Nephron (organoid): ENCODE measurements at regions not wholly inside any gene's neighbourhood (a gene's known extent, or its start where the extent isn't known, plus 50 kb on each side); places are given as distances from the start of the nearest gene placed in this dataset.

Experiments used
- H3K27ac Mint-ChIP-seq, 3 experiments: 2 replicates each; pipeline ENCODE4 v1.8.0; 2020; ENCODE audit warnings: mixed read lengths in 3 of 3, mild to moderate bottlenecking in 2 of 3, moderate library complexity in 1 of 3
- H3K27me3 Mint-ChIP-seq: 2 replicates; pipeline ENCODE4 v1.8.0; 2021; ENCODE audit warnings: low read depth, mild to moderate bottlenecking, moderate library complexity, mixed read lengths
- H3K36me3 Mint-ChIP-seq: 2 replicates; pipeline ENCODE4 v1.8.0; 2020; ENCODE audit warnings: low read depth, mixed read lengths
- H3K4me1 Mint-ChIP-seq: 2 replicates; pipeline ENCODE4 v1.8.0; 2020; ENCODE audit warnings: mixed read lengths
- H3K4me3 Mint-ChIP-seq, 3 experiments: 2 replicates each; pipeline ENCODE4 v1.8.0; 2020; ENCODE audit warnings: mild to moderate bottlenecking in 3 of 3, mixed read lengths in 3 of 3, moderate library complexity in 2 of 3
- H3K9me3 Mint-ChIP-seq: 2 replicates; pipeline ENCODE4 v1.8.0; 2020; ENCODE audit warnings: mixed read lengths
- TF ChIP-seq, protein P1 (sequence below), 3 experiments: fragments of 200-600 bp; sonication (generic); IDR thresholded peaks; one replicate each; pipeline ENCODE4 v1.5.0; 2021; ENCODE audit warnings: antibody characterized with exemption in 3 of 3; ENCODE audit not compliant: unreplicated experiment in 3 of 3

DNA sequence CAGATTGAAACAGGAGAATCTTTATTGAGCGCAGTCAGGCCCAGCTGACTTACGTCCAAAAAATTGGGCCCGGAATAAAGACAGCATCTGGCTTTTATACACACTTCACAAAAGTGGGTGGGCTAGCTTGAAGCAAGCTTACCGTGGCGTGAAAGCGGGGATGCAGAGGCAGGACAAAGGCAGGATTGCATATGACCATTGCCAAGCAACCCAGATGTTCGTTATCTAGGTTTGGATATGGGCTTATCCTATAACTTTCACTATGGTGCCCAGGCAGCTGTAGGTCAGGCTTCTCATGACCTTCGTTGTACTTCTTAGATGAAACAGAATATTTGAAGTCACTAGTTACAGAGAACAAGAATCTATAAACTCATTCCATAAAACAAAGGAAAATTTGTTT is 1575.6 kb upstream of the RAG2 start:
- H3K4me1 Mint-ChIP-seq = no peaks in the 10 kb centered on the region
- TF ChIP-seq, protein P1, sequence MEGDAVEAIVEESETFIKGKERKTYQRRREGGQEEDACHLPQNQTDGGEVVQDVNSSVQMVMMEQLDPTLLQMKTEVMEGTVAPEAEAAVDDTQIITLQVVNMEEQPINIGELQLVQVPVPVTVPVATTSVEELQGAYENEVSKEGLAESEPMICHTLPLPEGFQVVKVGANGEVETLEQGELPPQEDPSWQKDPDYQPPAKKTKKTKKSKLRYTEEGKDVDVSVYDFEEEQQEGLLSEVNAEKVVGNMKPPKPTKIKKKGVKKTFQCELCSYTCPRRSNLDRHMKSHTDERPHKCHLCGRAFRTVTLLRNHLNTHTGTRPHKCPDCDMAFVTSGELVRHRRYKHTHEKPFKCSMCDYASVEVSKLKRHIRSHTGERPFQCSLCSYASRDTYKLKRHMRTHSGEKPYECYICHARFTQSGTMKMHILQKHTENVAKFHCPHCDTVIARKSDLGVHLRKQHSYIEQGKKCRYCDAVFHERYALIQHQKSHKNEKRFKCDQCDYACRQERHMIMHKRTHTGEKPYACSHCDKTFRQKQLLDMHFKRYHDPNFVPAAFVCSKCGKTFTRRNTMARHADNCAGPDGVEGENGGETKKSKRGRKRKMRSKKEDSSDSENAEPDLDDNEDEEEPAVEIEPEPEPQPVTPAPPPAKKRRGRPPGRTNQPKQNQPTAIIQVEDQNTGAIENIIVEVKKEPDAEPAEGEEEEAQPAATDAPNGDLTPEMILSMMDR (IDR thresholded peaks at IDR 0.05; ENCODE audit: unreplicated experiment in 3 of 3) = no peak

DNA sequence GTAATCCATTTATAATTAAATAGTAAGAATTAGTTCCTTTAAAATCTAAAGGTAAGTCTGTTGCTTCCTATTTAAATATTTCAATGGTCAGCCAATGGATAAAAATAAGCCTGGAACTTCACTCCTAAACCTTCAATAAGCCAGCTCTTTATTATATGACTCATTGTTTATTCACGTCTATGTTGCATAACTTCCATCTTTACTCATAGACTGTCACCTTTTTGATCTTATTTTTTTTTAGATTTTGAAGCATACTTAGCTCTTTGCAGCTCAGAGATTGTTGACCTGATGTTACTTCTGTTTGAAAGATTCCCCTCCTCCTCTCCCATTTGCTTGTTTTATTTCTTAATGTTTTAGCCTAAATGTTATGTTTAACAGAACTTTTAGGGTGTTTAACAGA is 1571.2 kb upstream of the RAG2 start:
- no peak overlapping the region for H3K27ac Mint-ChIP-seq
- TF ChIP-seq, protein P1 (IDR thresholded peaks at IDR 0.05; ENCODE audit: unreplicated experiment in 3 of 3) = no peak

More for the DNA sequence above, 1575.6 kb upstream of the RAG2 start:
- no peak overlapping the region for H3K4me3 Mint-ChIP-seq
- no peak overlapping the region for H3K27ac Mint-ChIP-seq
- H3K27me3 Mint-ChIP-seq = no peaks in the 10 kb centered on the region
- H3K9me3 Mint-ChIP-seq = no peaks in the 10 kb centered on the region
- no peaks in the 10 kb centered on the region for H3K36me3 Mint-ChIP-seq

DNA sequence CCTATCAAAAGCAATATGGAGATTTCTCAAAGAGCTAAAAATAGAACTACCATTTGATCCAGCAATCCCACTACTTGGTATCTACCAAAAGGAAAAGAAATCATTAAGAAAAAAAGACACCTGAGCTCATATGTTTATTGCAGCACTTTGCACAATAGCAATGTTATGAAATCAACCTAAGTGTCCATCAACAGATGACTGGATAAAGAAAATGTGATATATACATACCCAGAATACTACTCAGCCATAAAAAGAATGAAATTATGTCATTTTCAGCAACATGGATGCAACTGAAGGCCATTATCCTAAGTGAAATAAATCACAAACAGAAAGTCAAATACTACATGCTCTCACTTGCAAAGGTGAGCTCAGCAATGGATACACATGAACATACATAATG is 1565.5 kb upstream of the RAG2 start:
- Mint-ChIP-seq H3K4me3 (no peak overlapping the region), H3K27me3 (no peaks in the 10 kb centered on the region), H3K27ac (no peak overlapping the region), H3K36me3 (no peaks in the 10 kb centered on the region), H3K4me1 (no peaks in the 10 kb centered on the region), H3K9me3 (peaks cover 20% of the 10 kb centered on the region)
- TF ChIP-seq, protein P1 (IDR thresholded peaks at IDR 0.05; ENCODE audit: unreplicated experiment in 3 of 3) = no peak

More for the DNA sequence above, 1571.2 kb upstream of the RAG2 start:
- H3K9me3 Mint-ChIP-seq = peaks cover 15% of the 10 kb centered on the region
- no peaks in the 10 kb centered on the region for H3K36me3 Mint-ChIP-seq
- H3K4me1 Mint-ChIP-seq = no peaks in the 10 kb centered on the region
- no peaks in the 10 kb centered on the region for H3K27me3 Mint-ChIP-seq
- H3K4me3 Mint-ChIP-seq = no peak overlapping the region

DNA sequence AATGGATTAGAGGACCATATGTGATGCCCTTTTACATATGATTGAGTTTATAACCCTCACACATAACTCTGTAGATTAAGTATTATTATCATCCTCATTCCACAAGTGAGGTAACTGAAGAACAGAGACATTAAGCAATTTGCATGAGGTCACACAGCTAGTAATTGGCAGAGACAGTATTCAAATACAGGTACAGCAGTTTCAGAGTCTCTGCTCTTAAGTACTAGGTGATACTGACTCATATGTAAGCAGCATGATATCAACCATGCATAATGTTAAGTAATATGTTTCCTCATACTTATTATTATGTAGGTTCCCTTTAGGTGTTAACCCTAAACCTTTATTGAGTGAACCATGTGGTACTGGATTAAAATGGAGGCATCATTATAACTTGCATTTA is 1562.4 kb upstream of the RAG2 start:
- H3K27me3 Mint-ChIP-seq = no peaks in the 10 kb centered on the region
- H3K4me1 Mint-ChIP-seq = no peaks in the 10 kb centered on the region
- H3K9me3 Mint-ChIP-seq = peaks cover 9% of the 10 kb centered on the region
- H3K27ac Mint-ChIP-seq = no peak overlapping the region
- TF ChIP-seq, protein P1 (IDR thresholded peaks at IDR 0.05; ENCODE audit: unreplicated experiment in 3 of 3) = no peak
- H3K4me3 Mint-ChIP-seq = no peak overlapping the region
- H3K36me3 Mint-ChIP-seq = no peaks in the 10 kb centered on the region

DNA sequence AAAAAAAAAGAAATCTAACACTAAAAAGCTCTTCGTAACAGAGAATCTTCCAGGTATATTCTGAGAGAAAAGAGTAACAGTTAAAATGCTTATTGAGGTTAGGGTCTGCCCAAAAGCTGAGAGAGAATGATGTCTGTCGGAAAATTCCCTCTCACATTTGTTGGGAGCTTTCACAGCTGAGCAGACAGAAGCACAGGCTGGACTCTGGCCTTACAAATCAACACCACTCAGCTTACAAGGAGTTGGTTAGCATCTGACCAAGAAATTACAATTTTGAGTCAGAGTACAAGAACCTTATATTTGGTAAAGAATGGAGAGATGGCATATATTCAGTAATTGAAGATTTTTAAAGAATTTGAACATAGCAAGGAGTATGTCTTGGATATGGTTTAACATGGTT is 1561.0 kb upstream of the RAG2 start:
- H3K4me3 Mint-ChIP-seq = no peak overlapping the region
- H3K27me3 Mint-ChIP-seq = no peaks in the 10 kb centered on the region
- H3K36me3 Mint-ChIP-seq = no peaks in the 10 kb centered on the region
- H3K27ac Mint-ChIP-seq = no peak overlapping the region
- TF ChIP-seq, protein P1 (IDR thresholded peaks at IDR 0.05; ENCODE audit: unreplicated experiment in 3 of 3) = no peak
- no peaks in the 10 kb centered on the region for H3K4me1 Mint-ChIP-seq
- peaks cover 5% of the 10 kb centered on the region for H3K9me3 Mint-ChIP-seq

DNA sequence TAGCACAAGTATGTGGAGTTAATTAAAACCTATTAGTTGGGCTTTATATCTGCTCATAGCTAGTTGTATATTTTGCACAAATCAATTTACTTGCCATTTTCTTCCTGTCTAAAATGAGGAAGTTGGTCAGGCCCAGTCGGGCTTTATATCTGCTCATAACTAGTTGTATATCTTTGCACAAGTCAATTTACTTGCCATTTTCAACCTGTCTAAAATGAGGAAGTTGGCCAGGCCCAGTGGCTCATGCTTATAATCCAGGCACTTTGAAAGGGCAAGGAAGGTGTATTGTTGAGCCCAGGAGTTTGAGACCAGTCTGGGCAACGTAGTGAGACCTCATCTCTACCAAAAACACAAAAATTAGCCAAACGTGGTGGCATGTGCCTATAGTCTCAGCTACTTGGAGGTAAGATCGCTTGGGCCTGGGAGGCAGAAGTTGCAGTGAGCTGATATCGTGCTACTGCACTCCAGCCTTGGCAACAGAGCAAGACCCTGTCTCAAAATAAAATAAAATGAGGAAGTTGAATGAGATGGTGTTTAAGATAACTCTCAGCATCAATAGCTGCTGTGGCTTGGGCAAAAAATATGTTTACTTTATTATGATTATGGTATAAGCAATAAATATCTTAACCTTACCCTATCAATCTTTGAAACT is 1558.6 kb upstream of the RAG2 start:
- Mint-ChIP-seq H3K36me3 (no peaks in the 10 kb centered on the region), H3K27me3 (no peaks in the 10 kb centered on the region)
- TF ChIP-seq, protein P1 (IDR thresholded peaks at IDR 0.05; ENCODE audit: unreplicated experiment in 3 of 3) = no peak

More for the DNA sequence above, 1558.6 kb upstream of the RAG2 start:
- Mint-ChIP-seq H3K27ac (no peak overlapping the region), H3K9me3 (peaks cover 3% of the 10 kb centered on the region), H3K4me3 (no peak overlapping the region), H3K4me1 (no peaks in the 10 kb centered on the region)
